Liver (tissue), 8 donors: ENCODE measurements at regions not wholly inside any gene's neighbourhood (a gene's known extent, or its start where the extent isn't known, plus 50 kb on each side); places are given as distances from the start of the nearest gene placed in this dataset.

Source experiments
- DNase-seq: peaks from one replicate; pipeline ENCODE4 v3.0.0-alpha.2; 2017; ENCODE audit warnings: low spot score
- H3K27ac ChIP-seq, 2 donors: one replicate each; pipeline ENCODE4 v1.7.0; 2013; ENCODE audit warnings: inconsistent platforms in 2 of 2, low read length in 2 of 2, control low read depth in 1 of 2, low read depth in 1 of 2, mild to moderate bottlenecking in 1 of 2
- H3K27me3 ChIP-seq, 4 donors: one replicate each; pipeline versions ENCODE4 v1.6.1 to v1.7.0; 2013; ENCODE audit warnings: low read length in 3 of 4, inconsistent platforms in 1 of 4, mild to moderate bottlenecking in 1 of 4, moderate library complexity in 1 of 4; ENCODE audit not compliant: control insufficient read depth in 4 of 4, insufficient read depth in 4 of 4
- H3K36me3 ChIP-seq, 4 donors: one replicate each; pipeline versions ENCODE4 v1.6.1 to v1.7.0; 2013; ENCODE audit warnings: low read length in 3 of 4, mild to moderate bottlenecking in 3 of 4, low read depth in 1 of 4, moderate library complexity in 1 of 4; ENCODE audit not compliant: control insufficient read depth in 4 of 4, insufficient read depth in 3 of 4
- H3K4me1 ChIP-seq, 4 donors: one replicate each; pipeline versions ENCODE4 v1.6.1 to v1.7.0; 2013; ENCODE audit warnings: low read length in 3 of 4, mild to moderate bottlenecking in 3 of 4, moderate library complexity in 1 of 4; ENCODE audit not compliant: control insufficient read depth in 4 of 4, insufficient read depth in 4 of 4
- H3K4me3 ChIP-seq, 3 donors: one replicate each; pipeline versions ENCODE4 v1.6.1 to v1.7.0; 2013; ENCODE audit warnings: low read length in 3 of 3, control low read depth in 1 of 3, low read depth in 1 of 3, mild to moderate bottlenecking in 1 of 3
- H3K9ac ChIP-seq, 2 donors: one replicate each; pipeline ENCODE4 v1.7.0; 2013; ENCODE audit warnings: low read length in 2 of 2, mild to moderate bottlenecking in 2 of 2, moderate library complexity in 2 of 2, control low read depth in 1 of 2, low read depth in 1 of 2
- H3K9me3 ChIP-seq, 4 donors: one replicate each; pipeline versions ENCODE4 v1.6.1 to v1.7.0; 2013; ENCODE audit warnings: low read length in 3 of 4; ENCODE audit not compliant: control insufficient read depth in 4 of 4
- ATF3 ChIP-seq: IDR thresholded peaks from 2 replicates; pipeline ENCODE4 v1.6.1; 2016; ENCODE audit warnings: antibody characterized with exemption
- CTCF ChIP-seq: fragments of 150-350 bp; IDR thresholded peaks from 2 replicates; pipeline ENCODE4 v1.5.1; 2017; ENCODE audit warnings: improper control_type of control experiment, low read depth, low read length; ENCODE audit not compliant: missing input control
- EGR1 ChIP-seq, 2 donors: IDR thresholded peaks; 2 replicates each; pipeline ENCODE4 v1.6.1; 2016 to 2018; ENCODE audit warnings: antibody characterized with exemption in 2 of 2, low read depth in 2 of 2
- FOXA1 ChIP-seq: IDR thresholded peaks from 2 replicates; pipeline ENCODE4 v1.6.1; 2016; ENCODE audit warnings: antibody characterized with exemption
- FOXA2 ChIP-seq: IDR thresholded peaks from 2 replicates; pipeline ENCODE4 v1.6.1; 2016; ENCODE audit warnings: antibody characterized with exemption
- GABPA ChIP-seq, 2 donors: IDR thresholded peaks in 1 of 2; conservative IDR thresholded peaks in 1 of 2; 2 replicates each; pipeline ENCODE4 v1.6.1; 2016; ENCODE audit warnings: antibody characterized with exemption in 2 of 2, mild to moderate bottlenecking in 1 of 2, moderate library complexity in 1 of 2
- HNF4A ChIP-seq, 2 donors: conservative IDR thresholded peaks; 2 replicates each; pipeline ENCODE4 v1.6.1; 2016; ENCODE audit warnings: antibody characterized with exemption in 2 of 2, mild to moderate bottlenecking in 2 of 2
- HNF4G ChIP-seq: IDR thresholded peaks from 2 replicates; pipeline ENCODE4 v1.6.1; 2016; ENCODE audit warnings: antibody characterized with exemption
- JUND ChIP-seq, 2 donors: IDR thresholded peaks; 2 replicates each; pipeline ENCODE4 v1.6.1; 2016; ENCODE audit warnings: antibody characterized with exemption in 2 of 2
- NR2F2 ChIP-seq: IDR thresholded peaks from 2 replicates; pipeline ENCODE4 v1.6.1; 2016; ENCODE audit warnings: antibody characterized with exemption
- RAD21 ChIP-seq, 2 donors: IDR thresholded peaks; 2 replicates each; pipeline ENCODE4 v1.6.1; 2016; ENCODE audit warnings: antibody characterized with exemption in 2 of 2, mild to moderate bottlenecking in 2 of 2
- REST ChIP-seq: IDR thresholded peaks from 2 replicates; pipeline ENCODE4 v1.6.1; 2016; ENCODE audit warnings: antibody characterized with exemption, mild to moderate bottlenecking
- RXRA ChIP-seq, 2 donors: IDR thresholded peaks; 2 replicates each; pipeline ENCODE4 v1.6.1; 2017 to 2018; ENCODE audit warnings: antibody characterized with exemption in 2 of 2, mild to moderate bottlenecking in 1 of 2
- SP1 ChIP-seq: IDR thresholded peaks from 2 replicates; pipeline ENCODE4 v1.6.1; 2018; ENCODE audit warnings: antibody characterized with exemption, mild to moderate bottlenecking
- TAF1 ChIP-seq: conservative IDR thresholded peaks from 2 replicates; pipeline ENCODE4 v1.6.1; 2016; ENCODE audit warnings: antibody characterized with exemption, mild to moderate bottlenecking
- YY1 ChIP-seq: IDR thresholded peaks from 2 replicates; pipeline ENCODE4 v1.6.1; 2016; ENCODE audit warnings: antibody characterized with exemption, mild to moderate bottlenecking
- WGBS: extraction: QIAGEN DNeasy Blood & Tissue Kit; methylation state at CpG from one replicate; pipeline ENCODE4 v1.1.7; 2013; 5-methylcytosine and 5-hydroxymethylcytosine counted together
- donor health status: healthy.
- donor health status: healthy.
- donor health status: healthy.
- donor health status: healthy.
- donor health status: healthy.

- H3K27me3 ChIP-seq = peaks cover 0 to 10% (median 0%) of the 10 kb centered on the region in 4 donors
- H3K9ac ChIP-seq = no peak overlapping the region
- peaks cover 0 to 2% (median 0%) of the 10 kb centered on the region in 4 donors for H3K4me1 ChIP-seq
- TF ChIP-seq RAD21 (IDR thresholded peaks at IDR 0.05) = no peak
- peak; percentile 46 for TF ChIP-seq NR2F2
- 54% methylated on average over 3 of the region's 3 CpGs for WGBS
- peak overlapping the region in 1 of 2 donors; percentile 31 for H3K27ac ChIP-seq
- H3K4me3 ChIP-seq = no peak overlapping the region
- no peaks in the 10 kb centered on the region for H3K36me3 ChIP-seq
- no peaks in the 10 kb centered on the region for H3K9me3 ChIP-seq
- DNase-seq = no peak
Measured at GRCh38 chr15:38996111-38996631, 431.6 kb upstream of the RASGRP1 start.

- Histone ChIP-seq H3K27me3 (peaks cover 0 to 10% (median 0%) of the 10 kb centered on the region in 4 donors), H3K36me3 (no peaks in the 10 kb centered on the region), H3K4me1 (no peaks in the 10 kb centered on the region), H3K9ac (no peak overlapping the region), H3K9me3 (no peaks in the 10 kb centered on the region), H3K27ac (no peak overlapping the region), H3K4me3 (no peak overlapping the region)
- DNase-seq = no peak
- TF ChIP-seq HNF4G (no peak), HNF4A (conservative IDR thresholded peaks at IDR 0.05) (no peak), EGR1 (IDR thresholded peaks at IDR 0.05; ENCODE audit: low read depth in 2 of 2) (no peak), NR2F2 (no peak), CTCF (no peak), FOXA2 (no peak), SP1 (no peak), TAF1 (no peak), FOXA1 (no peak), YY1 (no peak), RAD21 (IDR thresholded peaks at IDR 0.05) (no peak), JUND (IDR thresholded peaks at IDR 0.05) (no peak), RXRA (IDR thresholded peaks at IDR 0.05) (no peak), ATF3 (no peak), REST (no peak), GABPA (IDR thresholded peaks at IDR 0.05 in 1 of 2, conservative IDR thresholded peaks at IDR 0.05 in 1 of 2) (no peak)
- 76% methylated on average over 1 of the region's 1 CpG for WGBS
Measured at GRCh38 chr15:38997841-38998240, 433.2 kb upstream of the RASGRP1 start.
